ENCODE measurements at regions not wholly inside any gene's neighbourhood (a gene's known extent, or its start where the extent isn't known, plus 50 kb on each side); places are given as distances from the start of the nearest gene placed in this dataset.

DNA sequence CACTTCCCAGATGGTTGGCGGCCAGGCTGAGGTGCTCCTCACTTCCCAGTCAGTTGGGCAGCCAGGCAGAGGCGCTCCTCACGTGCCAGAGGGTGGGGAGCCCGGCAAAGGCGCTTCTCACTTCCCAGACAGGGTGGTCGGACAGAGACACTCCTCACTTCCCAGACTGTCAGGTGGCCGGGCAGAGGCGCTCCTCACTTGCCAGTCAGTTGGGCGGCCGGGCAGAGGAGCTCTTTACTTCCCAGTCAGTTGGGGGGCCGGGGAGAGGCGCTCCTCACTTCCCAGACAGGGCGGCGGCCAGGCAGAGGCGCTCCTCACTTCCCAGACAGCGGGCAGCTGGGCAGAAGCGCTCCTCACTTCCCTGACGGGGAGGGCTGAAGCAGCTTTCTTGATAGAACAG, 143.0 kb upstream of the ARID2 start:
- TF ChIP-seq PKNOX1 (IDR thresholded peaks at IDR 0.05), result no peak
- TF ChIP-seq TARDBP (IDR thresholded peaks at IDR 0.05), result no peak
- TF ChIP-seq FOXM1 (IDR thresholded peaks at IDR 0.05; ENCODE audit: borderline replicate concordance), result no peak
- no peak for TF ChIP-seq HDGF (IDR thresholded peaks at IDR 0.05; ENCODE audit: borderline replicate concordance)
- no peak for TF ChIP-seq SUZ12 (IDR thresholded peaks at IDR 0.05)
- no peak for TF ChIP-seq FOXK2 (IDR thresholded peaks at IDR 0.05)
- TF ChIP-seq SP1 (IDR thresholded peaks at IDR 0.05), result no peak
- TF ChIP-seq CTBP1 (IDR thresholded peaks at IDR 0.05; ENCODE audit: borderline replicate concordance), result no peak
- TF ChIP-seq FOXA1 (IDR thresholded peaks at IDR 0.05), result no peak
